A673 (cell line): ENCODE measurements at regions not wholly inside any gene's neighbourhood (a gene's known extent, or its start where the extent isn't known, plus 50 kb on each side); places are given as distances from the start of the nearest gene placed in this dataset.

Experiments
- CTCF ChIP-seq: fragments of 300-800, 200-600 bp; sonication (generic); conservative IDR thresholded peaks from 2 replicates; pipeline ENCODE4 v1.5.1; 2017; ENCODE audit warnings: low read depth, mild to moderate bottlenecking, antibody characterized with exemption, low read length, moderate library complexity, mixed read lengths
- EZH2 ChIP-seq: fragments of 200-600 bp; sonication (generic); IDR thresholded peaks from 2 replicates; pipeline ENCODE4 v1.6.1; 2017; ENCODE audit warnings: borderline replicate concordance, low read depth, mild to moderate bottlenecking, mixed read lengths, antibody characterized with exemption, low read length; ENCODE audit not compliant: poor library complexity, severe bottlenecking

- TF ChIP-seq CTCF (no peak), EZH2 (no peak)
These were observed 100.7 kb downstream of the ZIC4 start for GRCh38 chr3:147305533-147306250.
